ENCODE measurements at regions not wholly inside any gene's neighbourhood (a gene's known extent, or its start where the extent isn't known, plus 50 kb on each side); places are given as distances from the start of the nearest gene placed in this dataset.

GRCh38 chr18:60196836-60197606 is 175.6 kb downstream of the MC4R start:
- no peak for TF ChIP-seq MEIS1 (CRISPR knock-in tag; IDR thresholded peaks at IDR 0.05; ENCODE audit: borderline replicate concordance)
- no peak for TF ChIP-seq ZSCAN16 (tag by site-specific recombination; IDR thresholded peaks at IDR 0.05)
- TF ChIP-seq, protein P1, sequence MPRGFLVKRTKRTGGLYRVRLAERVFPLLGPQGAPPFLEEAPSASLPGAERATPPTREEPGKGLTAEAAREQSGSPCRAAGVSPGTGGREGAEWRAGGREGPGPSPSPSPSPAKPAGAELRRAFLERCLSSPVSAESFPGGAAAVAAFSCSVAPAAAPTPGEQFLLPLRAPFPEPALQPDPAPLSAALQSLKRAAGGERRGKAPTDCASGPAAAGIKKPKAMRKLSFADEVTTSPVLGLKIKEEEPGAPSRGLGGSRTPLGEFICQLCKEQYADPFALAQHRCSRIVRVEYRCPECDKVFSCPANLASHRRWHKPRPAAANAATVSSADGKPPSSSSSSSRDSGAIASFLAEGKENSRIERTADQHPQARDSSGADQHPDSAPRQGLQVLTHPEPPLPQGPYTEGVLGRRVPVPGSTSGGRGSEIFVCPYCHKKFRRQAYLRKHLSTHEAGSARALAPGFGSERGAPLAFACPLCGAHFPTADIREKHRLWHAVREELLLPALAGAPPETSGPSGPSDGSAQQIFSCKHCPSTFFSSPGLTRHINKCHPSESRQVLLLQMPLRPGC (tag by site-specific recombination; IDR thresholded peaks at IDR 0.05), result no peak
- no peak for TF ChIP-seq ZNF626 (tag by site-specific recombination; IDR thresholded peaks at IDR 0.05)
- TF ChIP-seq, protein P2, sequence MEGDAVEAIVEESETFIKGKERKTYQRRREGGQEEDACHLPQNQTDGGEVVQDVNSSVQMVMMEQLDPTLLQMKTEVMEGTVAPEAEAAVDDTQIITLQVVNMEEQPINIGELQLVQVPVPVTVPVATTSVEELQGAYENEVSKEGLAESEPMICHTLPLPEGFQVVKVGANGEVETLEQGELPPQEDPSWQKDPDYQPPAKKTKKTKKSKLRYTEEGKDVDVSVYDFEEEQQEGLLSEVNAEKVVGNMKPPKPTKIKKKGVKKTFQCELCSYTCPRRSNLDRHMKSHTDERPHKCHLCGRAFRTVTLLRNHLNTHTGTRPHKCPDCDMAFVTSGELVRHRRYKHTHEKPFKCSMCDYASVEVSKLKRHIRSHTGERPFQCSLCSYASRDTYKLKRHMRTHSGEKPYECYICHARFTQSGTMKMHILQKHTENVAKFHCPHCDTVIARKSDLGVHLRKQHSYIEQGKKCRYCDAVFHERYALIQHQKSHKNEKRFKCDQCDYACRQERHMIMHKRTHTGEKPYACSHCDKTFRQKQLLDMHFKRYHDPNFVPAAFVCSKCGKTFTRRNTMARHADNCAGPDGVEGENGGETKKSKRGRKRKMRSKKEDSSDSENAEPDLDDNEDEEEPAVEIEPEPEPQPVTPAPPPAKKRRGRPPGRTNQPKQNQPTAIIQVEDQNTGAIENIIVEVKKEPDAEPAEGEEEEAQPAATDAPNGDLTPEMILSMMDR (tag by site-specific recombination; IDR thresholded peaks at IDR 0.05), result no peak
- no peak for TF ChIP-seq GLIS2 (tag by site-specific recombination; IDR thresholded peaks at IDR 0.05)
- no peak for TF ChIP-seq ZNF416 (tag by site-specific recombination; IDR thresholded peaks at IDR 0.05)
- TF ChIP-seq GFI1B (tag by site-specific recombination; IDR thresholded peaks at IDR 0.05), result no peak
- no peak for TF ChIP-seq ZNF707 (tag by site-specific recombination; IDR thresholded peaks at IDR 0.05)
- no peak for TF ChIP-seq SP7 (tag by site-specific recombination; IDR thresholded peaks at IDR 0.05)
- TF ChIP-seq ZNF624 (tag by site-specific recombination; IDR thresholded peaks at IDR 0.05), result no peak
- TF ChIP-seq ZNF19 (tag by site-specific recombination; IDR thresholded peaks at IDR 0.05; ENCODE audit: low read depth), result no peak
- no peaks in the 10 kb centered on the region for H3K4me1 ChIP-seq (ENCODE audit: control insufficient read depth, insufficient read depth, low read length)
- ChIA-PET POLR2A (no interaction called here), CTCF (no interaction called here)
- H3K27ac ChIP-seq (ENCODE audit: extremely low read depth, low read depth, low read length), result no peak overlapping the region
- H3K36me3 ChIP-seq (ENCODE audit: control insufficient read depth in 2 of 2, insufficient read depth in 1 of 2, low read length in 2 of 2), result no peaks in the 10 kb centered on the region
- no peak overlapping the region for H3K4me3 ChIP-seq (ENCODE audit: low read depth, low read length)
- no peaks in the 10 kb centered on the region for H3K9me3 ChIP-seq (ENCODE audit: control insufficient read depth, insufficient read depth, low read depth, low read length)

DNA sequence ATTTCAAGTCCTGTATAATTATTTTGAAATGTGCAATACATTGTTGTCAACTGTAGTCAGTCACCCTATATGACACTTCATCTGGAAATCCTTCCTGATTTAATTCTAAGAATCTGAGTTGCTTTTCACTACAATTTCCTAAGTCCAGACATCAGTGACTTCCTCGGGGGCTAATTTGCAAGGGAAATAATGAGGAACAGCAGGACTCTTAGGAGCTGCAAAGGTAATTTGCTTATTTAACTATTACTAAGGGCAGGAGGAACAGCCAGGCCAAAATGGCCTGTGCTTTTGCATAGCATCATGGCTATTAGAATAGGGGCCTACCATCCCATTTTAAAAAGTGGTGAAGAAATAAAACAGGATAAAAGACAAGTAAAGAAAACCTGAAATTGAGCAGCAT is 178.8 kb downstream of the MC4R start:
- ChIA-PET CTCF (no interaction called here), POLR2A (no interaction called here)
- H3K9me3 ChIP-seq (ENCODE audit: control insufficient read depth, insufficient read depth, low read depth, low read length), result no peaks in the 10 kb centered on the region
- H3K4me3 ChIP-seq (ENCODE audit: low read depth, low read length), result no peak overlapping the region
- H3K4me1 ChIP-seq (ENCODE audit: control insufficient read depth, insufficient read depth, low read length), result no peaks in the 10 kb centered on the region
- no peaks in the 10 kb centered on the region for H3K36me3 ChIP-seq (ENCODE audit: control insufficient read depth in 2 of 2, insufficient read depth in 1 of 2, low read length in 2 of 2)
- no peak overlapping the region for H3K27ac ChIP-seq (ENCODE audit: extremely low read depth, low read depth, low read length)
- TF ChIP-seq, protein P3, sequence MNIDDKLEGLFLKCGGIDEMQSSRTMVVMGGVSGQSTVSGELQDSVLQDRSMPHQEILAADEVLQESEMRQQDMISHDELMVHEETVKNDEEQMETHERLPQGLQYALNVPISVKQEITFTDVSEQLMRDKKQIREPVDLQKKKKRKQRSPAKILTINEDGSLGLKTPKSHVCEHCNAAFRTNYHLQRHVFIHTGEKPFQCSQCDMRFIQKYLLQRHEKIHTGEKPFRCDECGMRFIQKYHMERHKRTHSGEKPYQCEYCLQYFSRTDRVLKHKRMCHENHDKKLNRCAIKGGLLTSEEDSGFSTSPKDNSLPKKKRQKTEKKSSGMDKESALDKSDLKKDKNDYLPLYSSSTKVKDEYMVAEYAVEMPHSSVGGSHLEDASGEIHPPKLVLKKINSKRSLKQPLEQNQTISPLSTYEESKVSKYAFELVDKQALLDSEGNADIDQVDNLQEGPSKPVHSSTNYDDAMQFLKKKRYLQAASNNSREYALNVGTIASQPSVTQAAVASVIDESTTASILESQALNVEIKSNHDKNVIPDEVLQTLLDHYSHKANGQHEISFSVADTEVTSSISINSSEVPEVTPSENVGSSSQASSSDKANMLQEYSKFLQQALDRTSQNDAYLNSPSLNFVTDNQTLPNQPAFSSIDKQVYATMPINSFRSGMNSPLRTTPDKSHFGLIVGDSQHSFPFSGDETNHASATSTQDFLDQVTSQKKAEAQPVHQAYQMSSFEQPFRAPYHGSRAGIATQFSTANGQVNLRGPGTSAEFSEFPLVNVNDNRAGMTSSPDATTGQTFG (tag by site-specific recombination; IDR thresholded peaks at IDR 0.05; ENCODE audit: borderline replicate concordance), result no peak
- TF ChIP-seq, protein P4, sequence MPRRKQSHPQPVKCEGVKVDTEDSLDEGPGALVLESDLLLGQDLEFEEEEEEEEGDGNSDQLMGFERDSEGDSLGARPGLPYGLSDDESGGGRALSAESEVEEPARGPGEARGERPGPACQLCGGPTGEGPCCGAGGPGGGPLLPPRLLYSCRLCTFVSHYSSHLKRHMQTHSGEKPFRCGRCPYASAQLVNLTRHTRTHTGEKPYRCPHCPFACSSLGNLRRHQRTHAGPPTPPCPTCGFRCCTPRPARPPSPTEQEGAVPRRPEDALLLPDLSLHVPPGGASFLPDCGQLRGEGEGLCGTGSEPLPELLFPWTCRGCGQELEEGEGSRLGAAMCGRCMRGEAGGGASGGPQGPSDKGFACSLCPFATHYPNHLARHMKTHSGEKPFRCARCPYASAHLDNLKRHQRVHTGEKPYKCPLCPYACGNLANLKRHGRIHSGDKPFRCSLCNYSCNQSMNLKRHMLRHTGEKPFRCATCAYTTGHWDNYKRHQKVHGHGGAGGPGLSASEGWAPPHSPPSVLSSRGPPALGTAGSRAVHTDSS (tag by site-specific recombination; IDR thresholded peaks at IDR 0.05), result no peak
- TF ChIP-seq ZNF24 (tag by site-specific recombination; IDR thresholded peaks at IDR 0.05) (no peak), BCL11A (tag by site-specific recombination; IDR thresholded peaks at IDR 0.05; ENCODE audit: low read depth) (no peak), ZNF777 (tag by site-specific recombination; IDR thresholded peaks at IDR 0.05; ENCODE audit: borderline replicate concordance) (no peak), ZNF610 (tag by site-specific recombination; IDR thresholded peaks at IDR 0.05; ENCODE audit: borderline replicate concordance) (no peak), ZNF658 (tag by site-specific recombination; IDR thresholded peaks at IDR 0.05) (no peak), ZNF768 (tag by site-specific recombination; IDR thresholded peaks at IDR 0.05) (no peak), ZBTB10 (tag by site-specific recombination; IDR thresholded peaks at IDR 0.05) (no peak), ZNF660 (tag by site-specific recombination; IDR thresholded peaks at IDR 0.05) (no peak)

All from HEK293 (cell line).